GM23338 (cell line): ENCODE measurements at regions not wholly inside any gene's neighbourhood (a gene's known extent, or its start where the extent isn't known, plus 50 kb on each side); places are given as distances from the start of the nearest gene placed in this dataset.

Experiments used
- CREB1 ChIP-seq: fragments of 250-450 bp; sonication (Bioruptor Pico); IDR thresholded peaks from 2 replicates; pipeline ENCODE4 v1.5.0; 2020; ENCODE audit warnings: low read depth, mild to moderate bottlenecking, moderate library complexity
- CTCF ChIP-seq, 2 experiments: fragments of 200-600 bp in 1 of 2; sonication (generic) in 1 of 2; conservative IDR thresholded peaks; 2 replicates each; pipeline versions ENCODE4 v1.5.1 to v1.6.1; 2016 to 2017; ENCODE audit warnings: antibody characterized with exemption in 2 of 2, low read depth in 2 of 2, mild to moderate bottlenecking in 2 of 2, moderate library complexity in 1 of 2
- EZH2phosphoT487 ChIP-seq: fragments of 200-600 bp; sonication (generic); IDR thresholded peaks from one replicate; pipeline ENCODE4 v1.8.1; 2018; ENCODE audit warnings: antibody characterized with exemption; ENCODE audit not compliant: unreplicated experiment
- POLR2AphosphoS5 ChIP-seq: IDR thresholded peaks from 2 replicates; pipeline ENCODE4 v1.6.1; 2016; ENCODE audit warnings: antibody characterized with exemption, low read depth
- REST ChIP-seq: IDR thresholded peaks from one replicate; pipeline ENCODE4 v1.6.1; 2018; ENCODE audit warnings: antibody characterized with exemption; ENCODE audit not compliant: unreplicated experiment
- ZNF114 ChIP-seq: fragments of 250-450 bp; sonication (Bioruptor Pico); IDR thresholded peaks from 2 replicates; pipeline ENCODE4 v1.5.0; 2020; ENCODE audit warnings: mild to moderate bottlenecking, moderate library complexity

GRCh38 chr6:168186438-168186837 lies 107.4 kb upstream of the FRMD1 start:
- TF ChIP-seq ZNF114 (CRISPR knock-in tag) (no peak), CTCF (conservative IDR thresholded peaks at IDR 0.05; ENCODE audit: low read depth in 2 of 2) (no peak), REST (no peak), POLR2AphosphoS5 (no peak), EZH2phosphoT487 (no peak), CREB1 (no peak)
